ENCODE measurements at regions not wholly inside any gene's neighbourhood (a gene's known extent, or its start where the extent isn't known, plus 50 kb on each side); places are given as distances from the start of the nearest gene placed in this dataset.

DNA sequence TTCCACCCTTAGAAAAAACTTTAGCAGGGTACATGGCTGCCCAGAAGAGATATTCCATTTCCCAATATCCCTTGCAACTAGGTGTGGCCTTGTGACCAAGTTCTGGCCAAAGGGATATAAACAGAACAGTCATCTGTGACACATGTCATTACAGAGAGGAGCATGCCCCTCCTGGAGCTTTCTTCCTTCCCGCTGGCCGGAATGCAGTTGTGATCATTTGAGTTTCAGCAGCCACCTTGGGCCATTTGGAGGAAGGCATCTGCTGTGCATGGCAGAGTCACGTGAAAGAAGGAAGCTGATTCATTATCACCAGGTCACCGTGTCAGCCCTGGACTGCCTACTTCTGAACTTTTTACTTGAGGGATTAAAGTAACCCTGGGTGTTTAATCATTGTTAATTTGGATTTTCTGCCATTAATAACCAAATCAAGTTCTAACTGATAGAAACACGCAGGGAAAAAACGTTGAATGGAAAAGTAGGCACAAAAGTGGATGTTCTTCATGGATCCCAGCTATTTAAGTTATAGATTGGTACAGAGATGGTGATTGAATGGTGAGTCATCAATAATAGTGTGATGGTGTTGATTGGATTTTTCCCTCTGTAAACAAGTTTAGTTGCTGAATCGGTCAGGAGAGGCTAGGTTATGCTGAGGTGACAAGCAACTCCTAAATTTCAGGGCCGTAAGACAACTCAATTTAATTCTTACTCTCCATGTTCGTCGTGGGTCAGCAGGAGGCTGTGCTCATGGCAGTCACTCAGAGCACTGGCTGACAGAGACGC is 80.7 kb upstream of the CCDC167 start:
- intact Hi-C loops (cut with micrococcal nuclease): no loop called here
- TF ChIP-seq, protein P1, sequence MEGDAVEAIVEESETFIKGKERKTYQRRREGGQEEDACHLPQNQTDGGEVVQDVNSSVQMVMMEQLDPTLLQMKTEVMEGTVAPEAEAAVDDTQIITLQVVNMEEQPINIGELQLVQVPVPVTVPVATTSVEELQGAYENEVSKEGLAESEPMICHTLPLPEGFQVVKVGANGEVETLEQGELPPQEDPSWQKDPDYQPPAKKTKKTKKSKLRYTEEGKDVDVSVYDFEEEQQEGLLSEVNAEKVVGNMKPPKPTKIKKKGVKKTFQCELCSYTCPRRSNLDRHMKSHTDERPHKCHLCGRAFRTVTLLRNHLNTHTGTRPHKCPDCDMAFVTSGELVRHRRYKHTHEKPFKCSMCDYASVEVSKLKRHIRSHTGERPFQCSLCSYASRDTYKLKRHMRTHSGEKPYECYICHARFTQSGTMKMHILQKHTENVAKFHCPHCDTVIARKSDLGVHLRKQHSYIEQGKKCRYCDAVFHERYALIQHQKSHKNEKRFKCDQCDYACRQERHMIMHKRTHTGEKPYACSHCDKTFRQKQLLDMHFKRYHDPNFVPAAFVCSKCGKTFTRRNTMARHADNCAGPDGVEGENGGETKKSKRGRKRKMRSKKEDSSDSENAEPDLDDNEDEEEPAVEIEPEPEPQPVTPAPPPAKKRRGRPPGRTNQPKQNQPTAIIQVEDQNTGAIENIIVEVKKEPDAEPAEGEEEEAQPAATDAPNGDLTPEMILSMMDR (IDR thresholded peaks at IDR 0.05): no peak
- Mint-ChIP-seq H3K9me3 (no peaks in the 10 kb centered on the region), H3K4me1 (ENCODE audit: low read depth) (no peaks in the 10 kb centered on the region), H3K27me3 (no peaks in the 10 kb centered on the region), H3K36me3 (ENCODE audit: low read depth) (no peaks in the 10 kb centered on the region), H3K27ac (no peak overlapping the region), H3K4me3 (no peak overlapping the region)
- POLR2A ChIA-PET: interaction anchor here (0.8 kb wide), 1 partner anchor 9 kb away, joined by 4 read pairs; no protein-coding TSS in a partner anchor
- no peak for ATAC-seq
- CTCF ChIA-PET: interaction anchor here (1.2 to 3.3 kb wide), 3 partner anchors 15 to 112 kb away, joined by 3 to 15 read pairs (median 8); no protein-coding TSS in a partner anchor
- no peak for DNase-seq

DNA sequence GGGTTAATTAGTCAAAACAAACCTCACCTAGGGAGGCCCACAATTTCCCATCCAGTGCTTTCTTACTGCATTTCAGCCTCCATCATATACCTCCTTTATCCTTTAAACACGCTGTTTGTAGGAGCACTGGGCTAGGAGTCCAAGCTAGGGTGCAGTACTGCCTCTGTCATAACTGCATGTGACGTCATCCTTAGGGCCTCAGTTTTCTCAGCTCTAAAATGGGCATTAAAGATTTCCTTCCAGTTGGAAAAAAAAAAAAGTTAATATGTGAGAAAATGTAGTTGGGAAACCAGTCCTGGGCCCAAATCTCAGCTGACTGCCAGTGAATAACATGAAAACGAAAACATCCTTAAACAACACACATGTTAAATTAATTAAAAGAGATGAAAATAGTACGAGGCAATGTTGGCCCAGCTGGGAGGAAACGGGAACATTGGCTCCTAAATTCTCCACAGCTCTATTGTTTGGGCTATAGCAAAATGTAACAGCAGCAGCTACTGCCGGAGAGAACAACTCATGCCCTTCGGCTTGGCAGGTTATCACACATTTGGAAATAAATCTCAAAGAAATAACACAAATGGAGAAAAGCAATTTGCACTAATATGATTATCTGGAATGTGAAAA is 79.9 kb upstream of the CCDC167 start:
- no peak overlapping the region for H3K4me3 Mint-ChIP-seq
- CTCF ChIA-PET: interaction anchor here (1.2 to 3.3 kb wide), 3 partner anchors 14 to 113 kb away, joined by 3 to 15 read pairs (median 8); no protein-coding TSS in a partner anchor
- intact Hi-C loops (cut with micrococcal nuclease): no loop called here
- no peaks in the 10 kb centered on the region for H3K9me3 Mint-ChIP-seq
- H3K4me1 Mint-ChIP-seq (ENCODE audit: low read depth): no peaks in the 10 kb centered on the region
- H3K36me3 Mint-ChIP-seq (ENCODE audit: low read depth): no peaks in the 10 kb centered on the region
- no peak for DNase-seq
- TF ChIP-seq, protein P1 (IDR thresholded peaks at IDR 0.05): no peak
- no peaks in the 10 kb centered on the region for H3K27me3 Mint-ChIP-seq
- no peak overlapping the region for H3K27ac Mint-ChIP-seq
- no peak for ATAC-seq
- POLR2A ChIA-PET: interaction anchor here (0.8 kb wide), 1 partner anchor 8 kb away, joined by 4 read pairs; no protein-coding TSS in a partner anchor

DNA sequence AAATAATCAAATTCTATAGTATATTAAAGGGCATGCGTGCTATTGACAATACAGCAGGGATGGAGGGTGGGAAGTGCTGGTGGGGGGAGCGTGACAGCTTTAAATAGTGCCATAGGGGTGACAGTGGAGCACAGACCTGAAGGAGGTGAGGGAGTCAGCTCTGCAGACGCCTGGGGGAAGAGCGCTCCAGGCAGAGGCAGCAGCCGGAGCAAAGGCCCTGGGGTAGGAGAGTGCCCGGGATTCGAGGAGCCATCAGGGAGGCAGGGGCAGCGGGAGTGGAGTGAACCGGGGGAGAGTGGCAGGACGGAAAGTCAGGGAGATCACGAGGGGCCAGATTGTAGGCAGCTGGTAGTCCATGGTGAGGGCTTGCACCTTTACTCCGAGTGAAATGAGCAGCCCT is 78.4 kb upstream of the CCDC167 start:
- Mint-ChIP-seq H3K4me3 (no peak overlapping the region), H3K36me3 (ENCODE audit: low read depth) (no peaks in the 10 kb centered on the region), H3K27ac (no peak overlapping the region), H3K9me3 (no peaks in the 10 kb centered on the region), H3K27me3 (no peaks in the 10 kb centered on the region), H3K4me1 (ENCODE audit: low read depth) (no peaks in the 10 kb centered on the region)
- CTCF ChIA-PET: interaction anchor here (1.0 to 1.4 kb wide), 2 partner anchors 11 to 12 kb away, joined by 4 to 6 read pairs; no protein-coding TSS in a partner anchor
- intact Hi-C loops (cut with micrococcal nuclease): no loop called here
- ATAC-seq (no peak), DNase-seq (no peak)
- POLR2A ChIA-PET: no interaction called here
- TF ChIP-seq, protein P1 (IDR thresholded peaks at IDR 0.05): no peak

DNA sequence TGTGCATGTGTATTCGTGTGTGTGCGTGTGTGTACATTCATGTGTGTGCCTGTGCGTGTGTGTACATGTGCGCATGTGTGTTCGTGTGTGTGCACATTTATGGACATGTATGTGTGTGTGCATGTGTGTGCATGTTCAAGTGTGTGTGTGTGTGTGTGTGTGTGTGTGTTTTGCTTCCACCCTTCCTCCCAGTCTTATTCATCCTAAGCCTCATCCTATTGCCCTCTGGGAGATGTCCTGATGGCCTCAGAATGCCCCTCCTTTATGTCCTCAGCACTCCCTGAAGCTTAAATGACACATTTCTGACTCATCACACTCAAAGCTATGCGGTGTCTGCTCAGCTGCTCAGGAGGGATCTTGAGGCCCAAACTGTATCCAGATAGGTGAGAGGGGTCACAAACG is 76.6 kb upstream of the CCDC167 start:
- no peak overlapping the region for H3K4me3 Mint-ChIP-seq
- intact Hi-C loops (cut with micrococcal nuclease): no loop called here
- TF ChIP-seq, protein P1 (IDR thresholded peaks at IDR 0.05): no peak
- DNase-seq (no peak), ATAC-seq (no peak)
- peaks cover 5% of the 10 kb centered on the region for H3K27me3 Mint-ChIP-seq
- ChIA-PET POLR2A (no interaction called here), CTCF (interaction anchor here (1.3 to 1.8 kb wide), 2 partner anchors 11 to 92 kb away, joined by 3 to 9 read pairs; no protein-coding TSS in a partner anchor)
- no peaks in the 10 kb centered on the region for H3K9me3 Mint-ChIP-seq
- H3K36me3 Mint-ChIP-seq (ENCODE audit: low read depth): no peaks in the 10 kb centered on the region
- no peaks in the 10 kb centered on the region for H3K4me1 Mint-ChIP-seq (ENCODE audit: low read depth)
- H3K27ac Mint-ChIP-seq: no peak overlapping the region

DNA sequence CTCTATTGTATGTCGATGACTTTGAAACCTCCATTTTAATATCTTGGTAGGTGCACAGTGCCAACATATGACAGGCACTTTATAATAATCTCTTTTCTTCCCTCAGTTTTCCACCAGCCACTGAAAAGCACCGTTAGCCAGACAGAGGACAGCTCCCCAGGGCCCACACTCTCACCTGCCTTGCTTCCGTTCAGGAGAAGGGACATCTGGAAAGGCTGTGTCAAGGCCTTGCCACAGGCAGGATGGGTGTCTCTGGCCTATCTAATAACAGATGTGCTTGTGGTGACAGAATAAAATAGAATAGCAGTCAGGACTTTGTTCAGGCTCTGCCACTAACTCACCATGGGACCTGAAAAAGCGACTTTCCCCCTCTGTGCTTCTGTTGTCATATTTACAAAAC is 75.5 kb upstream of the CCDC167 start:
- H3K36me3 Mint-ChIP-seq (ENCODE audit: low read depth): no peaks in the 10 kb centered on the region
- TF ChIP-seq, protein P1 (IDR thresholded peaks at IDR 0.05): no peak
- H3K27me3 Mint-ChIP-seq: peaks cover 6% of the 10 kb centered on the region
- ChIA-PET CTCF (no interaction called here), POLR2A (no interaction called here)
- ATAC-seq (no peak), DNase-seq (no peak)
- H3K4me3 Mint-ChIP-seq: no peak overlapping the region
- H3K9me3 Mint-ChIP-seq: no peaks in the 10 kb centered on the region
- H3K27ac Mint-ChIP-seq: no peak overlapping the region
- intact Hi-C loops (cut with micrococcal nuclease): no loop called here
- no peaks in the 10 kb centered on the region for H3K4me1 Mint-ChIP-seq (ENCODE audit: low read depth)
